IMR-90 (cell line): ENCODE measurements at regions not wholly inside any gene's neighbourhood (a gene's known extent, or its start where the extent isn't known, plus 50 kb on each side); places are given as distances from the start of the nearest gene placed in this dataset.

Experiments
- ATAC-seq: fragments of 200-7000 bp; cut with Tn5 transposase; 2 replicates; pipeline ENCODE4 v1.9.1; 2020; ENCODE audit warnings: low read depth, mild to moderate bottlenecking, moderate library complexity
- BruUV-seq: library from RNA; stranded (reverse); fragments of 400-500 nt; replicated peaks from 2 replicates; lab custom pipeline; 2021; lab: Mats Ljungman, UMichigan
- CTCF ChIA-PET: fragments of 300-600 bp; formaldehyde crosslinking; extraction: SDS; loops from one replicate; lab custom pipeline; 2021; ENCODE audit warnings: antibody characterized with exemption; lab: Yijun Ruan, JAX
- POLR2A ChIA-PET: fragments of 300-600 bp; sonication (Branson Sonifier 250); formaldehyde crosslinking; loops from one replicate; lab custom pipeline; 2022; ENCODE audit warnings: antibody characterized with exemption; ENCODE audit not compliant: unreplicated experiment; lab: Charles Lee
- DNase-seq: peaks from one replicate; pipeline ENCODE4 v3.0.0; 2013
- H2AFZ ChIP-seq: replicated peaks from 2 replicates; pipeline ENCODE3; 2013; ENCODE audit warnings: low read length, mild to moderate bottlenecking; ENCODE audit not compliant: poor library complexity
- H2AK5ac ChIP-seq: 2 replicates; pipeline ENCODE4 v1.6.1; 2013; ENCODE audit warnings: low read depth, low read length, inconsistent platforms
- H2AK9ac ChIP-seq: replicated peaks from 2 replicates; pipeline ENCODE3; 2013; ENCODE audit warnings: mild to moderate bottlenecking, low read depth, low read length, moderate library complexity; ENCODE audit not compliant: poor library complexity
- H2BK120ac ChIP-seq: 2 replicates; pipeline ENCODE4 v1.6.1; 2013; ENCODE audit warnings: low read depth, low read length, inconsistent platforms
- H2BK15ac ChIP-seq: 3 replicates; pipeline ENCODE4 v1.6.1; 2013; ENCODE audit warnings: low read depth, low read length, inconsistent platforms
- H2BK20ac ChIP-seq: 2 replicates; pipeline ENCODE4 v1.6.1; 2013; ENCODE audit warnings: low read depth, mild to moderate bottlenecking, inconsistent platforms, low read length, moderate library complexity
- H2BK5ac ChIP-seq: 2 replicates; pipeline ENCODE4 v1.6.1; 2013; ENCODE audit warnings: mild to moderate bottlenecking, low read depth, low read length, inconsistent platforms; ENCODE audit not compliant: poor library complexity, severe bottlenecking
- H3K14ac ChIP-seq: replicated peaks from 2 replicates; pipeline ENCODE4 v1.6.1; 2013; ENCODE audit warnings: low read depth, low read length, inconsistent platforms
- H3K18ac ChIP-seq: 2 replicates; pipeline ENCODE4 v1.6.1; 2013; ENCODE audit warnings: low read depth, low read length, control low read depth
- H3K23ac ChIP-seq: 2 replicates; pipeline ENCODE4 v1.6.1; 2013; ENCODE audit warnings: low read depth, low read length, inconsistent platforms
- H3K27ac ChIP-seq: 2 replicates; pipeline ENCODE4 v1.5.1; 2013; ENCODE audit warnings: mild to moderate bottlenecking, control low read depth, low read length; ENCODE audit not compliant: insufficient read depth
- H3K27me3 ChIP-seq: 2 replicates; pipeline ENCODE4 v1.6.1; 2013; ENCODE audit warnings: low read length; ENCODE audit not compliant: control insufficient read depth, insufficient read depth
- H3K36me3 ChIP-seq: 2 replicates; pipeline ENCODE4 v1.6.1; 2013; ENCODE audit warnings: low read length, mixed read lengths; ENCODE audit not compliant: control insufficient read depth, insufficient read depth
- H3K4ac ChIP-seq: 2 replicates; pipeline ENCODE4 v1.6.1; 2013; ENCODE audit warnings: low read depth, low read length, inconsistent platforms
- H3K4me1 ChIP-seq: 2 replicates; pipeline ENCODE4 v1.6.1; 2013; ENCODE audit warnings: low read length, mixed read lengths; ENCODE audit not compliant: control insufficient read depth, insufficient read depth
- H3K4me2 ChIP-seq: 2 replicates; pipeline ENCODE4 v1.6.1; 2013; ENCODE audit warnings: low read depth, mild to moderate bottlenecking, control low read depth, low read length, moderate library complexity
- H3K4me3 ChIP-seq: 2 replicates; pipeline ENCODE4 v1.5.1; 2013; ENCODE audit warnings: low read depth, mild to moderate bottlenecking, control low read depth, low read length, moderate library complexity; ENCODE audit not compliant: insufficient read depth
- H3K56ac ChIP-seq: 2 replicates; pipeline ENCODE4 v1.6.1; 2013; ENCODE audit warnings: low read length, inconsistent platforms; ENCODE audit not compliant: insufficient read depth; ENCODE audit errors: extremely low read depth
- H3K79me1 ChIP-seq, 2 experiments: 2 replicates each; pipeline ENCODE4 v1.6.1; 2013; ENCODE audit warnings: low read length in 2 of 2, inconsistent platforms in 1 of 2, low read depth in 1 of 2
- H3K9ac ChIP-seq: 2 replicates; pipeline ENCODE4 v1.6.1; 2013; ENCODE audit warnings: low read depth, low read length, control low read depth
- H3K9me1 ChIP-seq: 2 replicates; pipeline ENCODE4 v1.6.1; 2013; ENCODE audit warnings: low read length, inconsistent platforms; ENCODE audit not compliant: insufficient read depth
- H3K9me3 ChIP-seq: 2 replicates; pipeline ENCODE4 v1.6.1; 2013; ENCODE audit warnings: low read length; ENCODE audit not compliant: control insufficient read depth, insufficient read depth
- H4K20me1 ChIP-seq: 2 replicates; pipeline ENCODE4 v1.6.1; 2013; ENCODE audit warnings: low read length, inconsistent platforms; ENCODE audit not compliant: insufficient read depth
- H4K5ac ChIP-seq: 2 replicates; pipeline ENCODE4 v1.6.1; 2013; ENCODE audit warnings: mild to moderate bottlenecking, low read depth, low read length, control low read depth
- H4K8ac ChIP-seq, 2 experiments: 2 replicates each; pipeline ENCODE4 v1.6.1; 2013; ENCODE audit warnings: low read depth in 2 of 2, low read length in 2 of 2, control low read depth in 1 of 2, inconsistent platforms in 1 of 2
- H4K91ac ChIP-seq: 2 replicates; pipeline ENCODE4 v1.6.1; 2013; ENCODE audit warnings: low read depth, low read length, inconsistent platforms; ENCODE audit not compliant: insufficient read depth
- BHLHE40 ChIP-seq: fragments of 150-350 bp; IDR thresholded peaks from 2 replicates; pipeline ENCODE4 v1.6.1; 2016; ENCODE audit warnings: mild to moderate bottlenecking, low read depth, low read length
- CHD1 ChIP-seq: IDR thresholded peaks from 2 replicates; pipeline ENCODE4 v1.6.1; 2012; ENCODE audit warnings: low read depth, low read length, improper control_type of control experiment
- MAZ ChIP-seq: IDR thresholded peaks from 2 replicates; pipeline ENCODE4 v1.6.1; 2012; ENCODE audit warnings: low read depth, mild to moderate bottlenecking, low read length, improper control_type of control experiment, moderate library complexity, borderline replicate concordance
- POLR2A ChIP-seq: IDR thresholded peaks from 2 replicates; pipeline ENCODE4 v1.6.1; 2012; ENCODE audit warnings: mild to moderate bottlenecking, low read depth, low read length
- RAD21 ChIP-seq: IDR thresholded peaks from 2 replicates; pipeline ENCODE4 v1.6.1; 2012; ENCODE audit warnings: low read length, improper control_type of control experiment
- RCOR1 ChIP-seq: IDR thresholded peaks from 2 replicates; pipeline ENCODE4 v1.6.1; 2012; ENCODE audit warnings: mild to moderate bottlenecking, low read length, improper control_type of control experiment; ENCODE audit not compliant: insufficient replicate concordance
- SMC3 ChIP-seq: fragments of 150-350 bp; IDR thresholded peaks from 2 replicates; pipeline ENCODE4 v1.6.1; 2016; ENCODE audit warnings: low read depth, mild to moderate bottlenecking, antibody characterized with exemption, low read length, moderate library complexity
- USF2 ChIP-seq: fragments of 150-350 bp; IDR thresholded peaks from 2 replicates; pipeline ENCODE4 v1.6.1; 2017; ENCODE audit warnings: mild to moderate bottlenecking, antibody characterized with exemption, low read length, low read depth
- WGBS, 2 experiments: methylation state at CpG; one replicate each; pipeline versions ENCODE4 v1.1.5 to v1.1.7; 2013; ENCODE audit warnings: missing lambda C conversion rate in 2 of 2; ENCODE audit not compliant: insufficient read length in 1 of 2; ENCODE audit errors: extremely low coverage in 2 of 2; 5-methylcytosine and 5-hydroxymethylcytosine counted together
- dilution Hi-C: fragments of 300-500 bp; cut with HindIII; formaldehyde crosslinking; loops from one replicate; pipeline ENCODE4 v1.14.3; 2018; ENCODE audit warnings: low sequenced_read_pairs; ENCODE audit not compliant: unreplicated experiment
- in situ Hi-C: fragments of 300-500 bp; cut with MboI; formaldehyde crosslinking; loops from 3 replicates; pipeline ENCODE4 v1.14.3; 2019; ENCODE audit warnings: low sequenced_read_pairs, inconsistent platforms, mixed read lengths
- intact Hi-C: fragments of 100-400 bp; cut with micrococcal nuclease; formaldehyde crosslinking; loops from 2 replicates; pipeline ENCODE4 v1.10.0; 2022

GRCh38 chr11:105381941-105382340 lies 227.9 kb upstream of the GRIA4 start:
- Histone ChIP-seq H4K20me1 (no peaks in the 10 kb centered on the region), H4K5ac (no peak overlapping the region), H4K91ac (no peak overlapping the region), H3K4me1 (no peaks in the 10 kb centered on the region), H3K79me1 (no peaks in the 10 kb centered on the region), H3K36me3 (no peaks in the 10 kb centered on the region), H3K14ac (no peak overlapping the region), H3K9ac (no peak overlapping the region), H3K9me1 (no peaks in the 10 kb centered on the region), H2BK120ac (no peak overlapping the region), H2BK5ac (no peak overlapping the region), H2BK20ac (no peak overlapping the region), H3K27ac (no peak overlapping the region), H3K4me2 (no peak overlapping the region), H2AK5ac (no peak overlapping the region), H3K4ac (no peak overlapping the region), H2AFZ (no peak overlapping the region), H3K18ac (no peak overlapping the region), H4K8ac (no peak overlapping the region), H2BK15ac (no peak overlapping the region), H3K56ac (no peak overlapping the region), H2AK9ac (no peak overlapping the region), H3K9me3 (no peaks in the 10 kb centered on the region), H3K27me3 (no peaks in the 10 kb centered on the region), H3K4me3 (no peak overlapping the region), H3K23ac (no peak overlapping the region)
- ATAC-seq (no peak), DNase-seq (no peak)
- intact Hi-C loops, result no loop called here
- ChIA-PET POLR2A (no interaction called here), CTCF (no interaction called here)
- TF ChIP-seq RAD21 (no peak), MAZ (no peak), CHD1 (no peak), RCOR1 (no peak), POLR2A (no peak), SMC3 (no peak), USF2 (no peak), BHLHE40 (no peak)
- in situ Hi-C loops, result no loop called here
- BruUV-seq, result no TSS peak
- dilution Hi-C loops, result no loop called here
- no CpG with 5 or more reads among the region's 3 CpGs for WGBS, 2 experiments
